NCI-H524 treated with DMSO at 0.1 percent for 48 hours (cell line): ENCODE measurements at regions not wholly inside any gene's neighbourhood (a gene's known extent, or its start where the extent isn't known, plus 50 kb on each side); places are given as distances from the start of the nearest gene placed in this dataset.

Experiments used
- DNase-seq: peaks from one replicate; lab custom pipeline; 2025; lab: John Stamatoyannopoulos, UW

- no peak for DNase-seq
Observed at GRCh38 chr2:200212862-200213425, 93.5 kb upstream of the SPATS2L start.

DNA sequence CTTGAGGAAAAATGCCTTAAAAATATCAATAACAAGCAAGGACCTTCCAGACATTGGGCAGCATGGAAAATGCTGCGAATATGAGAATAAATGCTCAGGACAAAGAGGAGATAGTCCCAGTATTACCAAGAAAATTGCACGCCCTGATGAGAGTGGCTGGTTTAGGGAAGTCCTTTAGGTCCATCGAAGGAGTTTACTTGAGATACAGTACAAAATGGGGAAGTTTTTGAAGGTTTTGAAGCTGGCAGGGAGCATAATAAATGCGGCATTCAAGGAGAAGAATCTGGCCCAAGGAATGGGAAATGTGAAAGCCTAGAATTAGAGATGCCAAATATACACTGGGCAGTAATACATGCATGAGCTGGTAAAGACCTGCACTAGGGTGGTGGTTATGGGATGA lies 90.2 kb upstream of the SPATS2L start:
- DNase-seq, result no peak

GRCh38 chr2:200217320-200217719 lies 89.2 kb upstream of the SPATS2L start:
- DNase-seq, result no peak

GRCh38 chr2:200218645-200219044 lies 87.8 kb upstream of the SPATS2L start:
- DNase-seq, result no peak

- peak; percentile 12 for DNase-seq
Observed at GRCh38 chr2:200219309-200220113, 87.0 kb upstream of the SPATS2L start.

- DNase-seq, result no peak
Observed at GRCh38 chr2:200220251-200220650, 86.2 kb upstream of the SPATS2L start.

DNA sequence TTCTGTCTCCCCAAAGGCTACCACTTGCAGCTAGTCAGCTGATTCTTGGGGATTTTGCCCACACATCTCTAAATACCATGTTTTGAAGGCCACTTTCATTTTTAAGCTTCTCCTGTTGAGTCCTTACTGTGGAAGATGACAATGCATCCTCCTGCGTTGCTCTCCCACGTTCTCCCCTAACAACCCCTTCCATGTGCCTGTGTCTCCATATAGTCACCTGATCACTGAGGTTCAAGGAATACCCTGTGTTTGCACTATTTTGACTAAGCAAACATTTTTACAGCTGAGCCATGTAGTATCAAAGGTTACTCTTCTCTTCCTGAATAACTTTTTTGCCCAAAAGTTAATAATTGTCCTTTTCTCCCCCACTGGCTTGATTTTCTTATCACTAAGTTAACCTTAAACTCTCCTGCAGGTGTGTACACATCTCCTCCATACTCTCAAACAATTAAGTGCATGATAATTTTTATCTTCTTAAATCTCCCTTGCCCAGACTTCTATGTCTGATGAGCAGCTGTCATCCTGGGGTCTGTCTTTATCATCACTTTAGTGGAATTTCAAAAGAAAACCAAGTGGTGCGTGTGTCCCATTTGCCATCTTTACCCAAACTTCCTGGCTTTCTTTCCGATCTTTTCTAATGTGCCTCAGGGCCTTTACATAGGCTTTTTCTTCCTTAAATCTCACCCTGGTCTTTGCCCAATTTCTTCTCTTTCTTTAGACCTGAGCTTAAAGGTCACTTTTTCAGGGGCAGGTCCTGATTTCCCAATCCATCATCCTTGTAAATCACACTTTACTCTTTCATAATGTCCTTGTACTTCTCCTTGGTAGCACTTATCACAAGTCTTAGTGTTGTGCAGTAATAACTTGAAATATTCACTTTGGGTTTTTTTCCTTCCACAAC lies 85.2 kb upstream of the SPATS2L start:
- DNase-seq, result no peak

- no peak for DNase-seq
Observed at GRCh38 chr2:200222791-200223190, 83.7 kb upstream of the SPATS2L start.

GRCh38 chr2:200223205-200223784 lies 83.2 kb upstream of the SPATS2L start:
- DNase-seq, result no peak

DNA sequence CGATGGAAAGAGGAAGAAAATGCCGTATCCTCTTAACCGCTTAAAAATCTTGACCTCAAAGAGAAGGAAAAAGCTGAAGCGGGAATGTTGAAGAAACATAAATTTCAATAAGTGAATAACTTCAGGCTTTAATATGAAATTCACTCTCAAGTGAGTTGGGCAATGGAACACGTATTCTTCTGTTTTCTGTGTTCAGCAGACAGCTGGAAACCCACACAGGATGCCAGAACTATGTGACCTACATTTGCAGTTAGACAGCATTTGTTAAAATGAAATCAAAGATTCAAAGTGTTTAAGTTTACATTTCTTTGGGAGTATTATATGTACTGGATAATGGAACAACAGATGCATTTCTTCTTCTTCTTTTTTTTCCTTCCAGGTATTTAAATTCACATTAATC lies 80.5 kb upstream of the SPATS2L start:
- no peak for DNase-seq

DNA sequence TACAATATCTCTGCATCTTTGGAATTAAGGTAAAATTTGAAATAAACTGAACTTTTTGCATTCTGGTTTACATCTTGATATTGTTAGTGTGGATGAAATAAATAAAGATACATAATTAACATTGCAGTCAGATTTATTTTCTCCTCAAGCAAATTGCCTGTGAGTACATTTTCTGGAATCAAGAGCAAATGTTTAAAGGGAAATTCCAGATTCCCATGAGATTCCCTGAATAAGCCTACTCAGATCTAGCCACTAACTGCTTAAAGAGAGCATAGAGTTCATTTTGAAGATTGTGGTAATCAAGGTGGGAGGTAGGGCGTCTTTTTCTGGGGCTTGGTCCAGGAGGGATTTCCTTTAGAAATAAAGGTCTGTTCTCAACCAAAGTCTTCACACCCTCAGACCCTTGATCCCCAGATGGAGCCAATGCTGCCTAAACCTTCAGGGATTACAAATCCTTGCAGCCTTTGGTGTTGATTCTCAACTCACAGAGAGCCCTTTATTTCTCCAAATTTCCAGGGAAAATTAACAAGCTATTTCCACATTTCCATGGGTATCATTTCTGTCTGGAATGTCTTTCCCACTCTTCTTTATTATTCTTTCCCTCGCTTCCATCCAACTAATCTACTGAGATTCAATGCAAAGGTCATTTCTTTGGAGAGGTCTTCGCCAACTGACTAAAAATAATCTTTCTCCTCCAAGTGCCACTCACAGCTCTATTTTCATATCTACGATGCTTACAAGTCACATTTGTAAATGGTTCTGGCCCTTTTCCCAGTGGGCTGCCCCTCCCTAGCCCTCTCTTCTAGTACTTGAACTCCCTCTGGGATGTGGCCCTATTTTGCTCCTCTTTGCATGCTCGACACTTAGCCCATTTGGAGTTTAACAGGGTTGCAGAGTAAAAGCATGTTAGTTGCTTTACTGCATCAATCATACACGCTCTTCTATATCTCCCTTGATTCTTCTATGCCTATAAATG lies 79.8 kb upstream of the SPATS2L start:
- DNase-seq, result no peak

- no peak for DNase-seq
Observed at GRCh38 chr2:200230716-200231115, 75.8 kb upstream of the SPATS2L start.

DNA sequence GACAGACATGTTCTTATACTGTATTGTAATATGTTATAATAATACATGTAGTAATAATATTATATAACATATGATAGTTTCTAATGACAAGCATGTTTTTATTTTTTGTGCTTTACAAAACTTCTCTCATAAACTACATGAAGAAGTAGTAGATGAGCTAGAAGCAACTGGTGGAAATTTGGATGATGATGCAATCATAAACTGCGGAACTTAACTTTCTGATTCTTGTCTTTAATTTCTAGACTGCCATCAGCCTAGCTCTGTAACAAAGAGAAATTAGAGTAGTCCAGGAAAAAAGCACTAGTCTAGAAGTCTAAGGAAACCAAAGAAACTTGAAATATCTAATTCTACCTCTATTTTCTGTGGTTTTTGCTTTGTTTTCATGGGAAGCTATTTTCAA lies 71.0 kb upstream of the SPATS2L start:
- no peak for DNase-seq

DNA sequence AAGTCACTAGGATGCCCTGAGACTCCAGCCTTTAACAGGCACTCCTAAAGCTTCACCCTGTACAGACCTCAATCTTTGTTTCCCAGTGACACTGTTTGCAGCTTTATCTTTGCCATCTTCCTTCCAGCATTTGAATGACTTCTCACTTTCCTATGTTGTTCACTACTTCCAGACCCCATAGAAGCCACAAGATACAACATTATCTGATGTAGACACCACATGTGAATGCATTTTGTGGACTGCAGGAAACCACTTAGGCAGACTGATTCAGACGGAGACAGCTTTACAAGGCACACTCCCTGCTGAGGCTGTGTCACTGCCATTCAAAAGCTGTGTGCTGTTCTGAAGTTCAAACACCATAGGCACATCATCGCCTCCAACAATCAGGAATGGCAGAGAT lies 67.3 kb upstream of the SPATS2L start:
- no peak for DNase-seq

- no peak for DNase-seq
Observed at GRCh38 chr2:200242570-200242969, 63.9 kb upstream of the SPATS2L start.

DNA sequence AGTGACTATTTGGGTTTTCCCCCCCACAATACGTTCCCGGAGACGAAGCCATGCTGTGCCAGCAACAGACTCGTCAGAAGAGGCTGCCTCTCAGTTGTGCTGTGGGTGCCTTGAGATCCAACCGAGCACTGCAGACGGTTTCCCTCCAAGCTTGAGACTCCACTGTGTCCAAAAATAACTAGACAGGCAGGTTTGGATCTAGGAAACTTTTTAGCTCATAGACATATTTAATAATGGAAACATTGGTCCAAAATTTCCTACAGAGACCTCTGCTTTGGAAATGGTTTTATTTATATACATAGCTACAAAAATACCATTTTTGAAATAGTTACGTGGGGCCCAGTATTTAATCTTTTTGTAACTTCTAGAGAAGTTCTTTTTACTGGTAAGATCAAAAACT lies 63.1 kb upstream of the SPATS2L start:
- DNase-seq, result no peak

GRCh38 chr2:200244111-200244510 lies 62.4 kb upstream of the SPATS2L start:
- DNase-seq, result no peak

DNA sequence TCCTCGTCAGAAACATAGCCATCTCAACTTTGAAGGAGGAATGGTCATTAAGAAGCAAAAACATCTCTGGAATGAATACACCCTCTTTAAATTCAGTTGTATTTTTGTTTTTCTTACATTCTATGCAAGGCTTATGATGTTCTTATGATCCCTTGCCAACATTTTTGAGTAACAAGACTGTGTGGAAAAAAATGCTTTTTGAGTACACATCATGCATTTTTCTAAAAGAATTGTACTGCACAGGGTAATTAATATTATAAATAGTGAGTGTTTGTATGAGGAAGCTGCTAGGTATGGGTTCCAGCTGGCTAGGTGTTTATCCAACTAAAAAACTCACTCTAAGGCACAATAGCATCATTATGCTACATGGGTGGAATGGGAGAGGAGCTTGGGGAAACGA lies 59.0 kb upstream of the SPATS2L start:
- DNase-seq, result no peak

- no peak for DNase-seq
Observed at GRCh38 chr2:200252265-200253067, 54.0 kb upstream of the SPATS2L start.

GRCh38 chr2:200253639-200254038 lies 52.9 kb upstream of the SPATS2L start:
- DNase-seq, result no peak
